GM12891 (cell line): ENCODE measurements at regions not wholly inside any gene's neighbourhood (a gene's known extent, or its start where the extent isn't known, plus 50 kb on each side); places are given as distances from the start of the nearest gene placed in this dataset.

Experiments
- DNase-seq: peaks from one replicate; pipeline ENCODE4 v3.0.0; 2011; ENCODE audit warnings: low spot score; ENCODE audit not compliant: insufficient read length
- FAIRE-seq: peaks from 2 replicates; lab custom pipeline; 2011; peaks lifted over from hg19 to GRCh38; lab: Jason Lieb, UNC
- PAX5 ChIP-seq: IDR thresholded peaks from 2 replicates; pipeline ENCODE4 v1.6.1; 2011; ENCODE audit warnings: low read length, moderate library complexity, mild to moderate bottlenecking; ENCODE audit not compliant: insufficient read depth, severe bottlenecking
- POLR2A ChIP-seq: IDR thresholded peaks from 2 replicates; pipeline ENCODE4 v1.6.1; 2011; ENCODE audit warnings: low read depth, low read length, control low read depth
- POLR2AphosphoS5 ChIP-seq: IDR thresholded peaks from 2 replicates; pipeline ENCODE4 v1.6.1; 2011; ENCODE audit warnings: low read depth, low read length, control low read depth
- POU2F2 ChIP-seq: IDR thresholded peaks from 2 replicates; pipeline ENCODE4 v1.6.1; 2011; ENCODE audit warnings: low read depth, mild to moderate bottlenecking, control low read depth, low read length, moderate library complexity
- SPI1 ChIP-seq: IDR thresholded peaks from 2 replicates; pipeline ENCODE4 v1.6.1; 2011; ENCODE audit warnings: low read depth, low read length, control low read depth
- TAF1 ChIP-seq: IDR thresholded peaks from 2 replicates; pipeline ENCODE4 v1.6.1; 2011; ENCODE audit warnings: low read depth, low read length, control low read depth

GRCh38 chr2:83742117-83742782 is 716.8 kb downstream of the SUCLG1 start:
- FAIRE-seq, result no peak

GRCh38 chr2:83730223-83730622 is 728.9 kb downstream of the SUCLG1 start:
- TF ChIP-seq POU2F2, result no peak
- no peak for TF ChIP-seq POLR2AphosphoS5
- TF ChIP-seq POLR2A, result no peak
- no peak for TF ChIP-seq SPI1
- no peak for TF ChIP-seq PAX5
- TF ChIP-seq TAF1, result no peak
- no peak for DNase-seq
- FAIRE-seq, result no peak

More at GRCh38 chr2:83742117-83742782, 716.8 kb downstream of the SUCLG1 start:
- TF ChIP-seq SPI1 (no peak), PAX5 (no peak), TAF1 (no peak)
- no peak for DNase-seq

GRCh38 chr2:83725735-83726134 is 733.3 kb downstream of the SUCLG1 start:
- no peak for FAIRE-seq
- no peak for DNase-seq
- no peak for TF ChIP-seq PAX5
- no peak for TF ChIP-seq POU2F2
- no peak for TF ChIP-seq SPI1
- TF ChIP-seq POLR2A, result no peak
- no peak for TF ChIP-seq POLR2AphosphoS5
- TF ChIP-seq TAF1, result no peak

GRCh38 chr2:83705146-83705545 is 753.9 kb downstream of the SUCLG1 start:
- TF ChIP-seq PAX5, result no peak
- TF ChIP-seq POLR2AphosphoS5, result no peak
- TF ChIP-seq TAF1, result no peak
- TF ChIP-seq POU2F2, result no peak
- TF ChIP-seq SPI1, result no peak
- TF ChIP-seq POLR2A, result no peak
- no peak for FAIRE-seq
- no peak for DNase-seq

- DNase-seq, result no peak
- FAIRE-seq, result no peak
- TF ChIP-seq PAX5, result no peak
- TF ChIP-seq SPI1, result no peak
- no peak for TF ChIP-seq POU2F2
- TF ChIP-seq TAF1, result no peak
- no peak for TF ChIP-seq POLR2AphosphoS5
- no peak for TF ChIP-seq POLR2A
These were observed 755.5 kb downstream of the SUCLG1 start for GRCh38 chr2:83703598-83703997.

- DNase-seq (no peak), FAIRE-seq (no peak)
These were observed 762.2 kb downstream of the SUCLG1 start for GRCh38 chr2:83696838-83697237.

GRCh38 chr2:83695530-83695929 is 763.5 kb downstream of the SUCLG1 start:
- FAIRE-seq, result no peak
- DNase-seq, result no peak
- no peak for TF ChIP-seq POLR2AphosphoS5
- no peak for TF ChIP-seq SPI1
- no peak for TF ChIP-seq TAF1
- no peak for TF ChIP-seq POLR2A
- no peak for TF ChIP-seq POU2F2
- no peak for TF ChIP-seq PAX5

More at GRCh38 chr2:83696838-83697237, 762.2 kb downstream of the SUCLG1 start:
- TF ChIP-seq POLR2AphosphoS5 (no peak), TAF1 (no peak), POLR2A (no peak), PAX5 (no peak), SPI1 (no peak), POU2F2 (no peak)

- FAIRE-seq (no peak), DNase-seq (no peak)
- TF ChIP-seq POLR2AphosphoS5, result no peak
These were observed 764.0 kb downstream of the SUCLG1 start for GRCh38 chr2:83695037-83695436.

- TF ChIP-seq TAF1, result no peak
- TF ChIP-seq POU2F2, result no peak
- TF ChIP-seq SPI1, result no peak
- no peak for TF ChIP-seq PAX5
- TF ChIP-seq POLR2AphosphoS5, result no peak
- no peak for TF ChIP-seq POLR2A
- FAIRE-seq (no peak), DNase-seq (no peak)
These were observed 769.7 kb downstream of the SUCLG1 start for GRCh38 chr2:83689402-83689801.

- FAIRE-seq (no peak), DNase-seq (no peak)
- no peak for TF ChIP-seq TAF1
- TF ChIP-seq POLR2A, result no peak
- no peak for TF ChIP-seq PAX5
- no peak for TF ChIP-seq SPI1
- no peak for TF ChIP-seq POU2F2
- no peak for TF ChIP-seq POLR2AphosphoS5
These were observed 772.2 kb downstream of the SUCLG1 start for GRCh38 chr2:83686863-83687262.
